Urinary bladder (tissue), 3 donors: ENCODE measurements at regions not wholly inside any gene's neighbourhood (a gene's known extent, or its start where the extent isn't known, plus 50 kb on each side); places are given as distances from the start of the nearest gene placed in this dataset.

Experiments used
- DNase-seq: peaks from one replicate; pipeline ENCODE4 v3.0.0-alpha.2; 2015; ENCODE audit errors: extremely low spot score
- H3K27ac ChIP-seq: one replicate; pipeline ENCODE4 v1.5.1; 2013; ENCODE audit warnings: low read depth, mild to moderate bottlenecking, moderate library complexity
- H3K36me3 ChIP-seq: one replicate; pipeline ENCODE4 v1.6.1; 2013; ENCODE audit warnings: mild to moderate bottlenecking, moderate library complexity; ENCODE audit not compliant: insufficient read depth
- H3K4me1 ChIP-seq: one replicate; pipeline ENCODE4 v1.6.1; 2013; ENCODE audit warnings: mild to moderate bottlenecking, moderate library complexity; ENCODE audit not compliant: insufficient read depth
- H3K4me3 ChIP-seq: one replicate; pipeline ENCODE4 v1.5.1; 2013; ENCODE audit warnings: low read depth, low read length
- WGBS: extraction: QIAGEN DNeasy Blood & Tissue Kit; methylation state at CpG from one replicate; pipeline ENCODE4 v1.1.7; 2013; 5-methylcytosine and 5-hydroxymethylcytosine counted together
- donor health status: healthy with polysubstance abuse.
- donor health status: healthy.

DNA sequence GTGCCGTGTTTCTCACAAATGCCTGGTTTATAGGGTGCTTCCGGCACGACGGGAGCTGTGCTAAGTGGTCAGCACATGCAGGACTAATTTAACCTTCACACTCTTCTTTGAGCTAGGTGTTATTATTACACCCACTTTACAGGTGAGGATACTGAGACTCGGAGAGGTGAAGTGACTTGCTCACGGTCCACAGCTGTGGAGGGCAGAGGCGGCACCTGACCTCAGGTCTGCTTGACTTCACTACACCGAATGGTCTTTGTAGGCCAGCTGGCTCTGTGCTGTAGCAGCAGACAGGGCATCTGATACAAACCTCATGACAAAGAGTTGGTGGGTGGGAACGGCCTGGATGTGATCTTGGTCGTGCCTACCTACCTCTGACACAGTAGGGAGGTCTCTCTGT is 102.0 kb upstream of the BOD1 start:
- no peaks in the 10 kb centered on the region for H3K36me3 ChIP-seq
- H3K4me3 ChIP-seq = no peak overlapping the region
- no peak overlapping the region for H3K27ac ChIP-seq
- no peak for DNase-seq
- WGBS = 74% methylated on average over 10 of the region's 10 CpGs
- H3K4me1 ChIP-seq = no peaks in the 10 kb centered on the region

DNA sequence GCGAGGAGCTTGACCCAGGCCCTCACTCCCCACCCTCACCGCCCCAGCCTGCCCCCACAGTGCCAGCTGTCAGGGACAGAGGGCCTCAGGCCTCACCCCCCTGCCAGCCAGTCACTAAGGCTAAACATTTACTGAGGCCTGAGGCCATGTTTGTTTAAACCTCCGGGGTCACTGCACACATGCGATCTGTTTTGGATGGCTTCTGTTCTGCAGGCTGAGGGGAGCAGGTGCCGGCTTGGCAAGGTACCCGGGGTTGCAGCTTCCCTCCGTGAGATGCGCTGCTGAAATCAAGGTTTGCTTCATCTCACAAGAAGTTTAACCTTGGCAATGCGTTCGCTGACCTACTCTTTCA is 103.3 kb upstream of the BOD1 start:
- no peak for DNase-seq
- 68% methylated on average over 10 of the region's 10 CpGs for WGBS

DNA sequence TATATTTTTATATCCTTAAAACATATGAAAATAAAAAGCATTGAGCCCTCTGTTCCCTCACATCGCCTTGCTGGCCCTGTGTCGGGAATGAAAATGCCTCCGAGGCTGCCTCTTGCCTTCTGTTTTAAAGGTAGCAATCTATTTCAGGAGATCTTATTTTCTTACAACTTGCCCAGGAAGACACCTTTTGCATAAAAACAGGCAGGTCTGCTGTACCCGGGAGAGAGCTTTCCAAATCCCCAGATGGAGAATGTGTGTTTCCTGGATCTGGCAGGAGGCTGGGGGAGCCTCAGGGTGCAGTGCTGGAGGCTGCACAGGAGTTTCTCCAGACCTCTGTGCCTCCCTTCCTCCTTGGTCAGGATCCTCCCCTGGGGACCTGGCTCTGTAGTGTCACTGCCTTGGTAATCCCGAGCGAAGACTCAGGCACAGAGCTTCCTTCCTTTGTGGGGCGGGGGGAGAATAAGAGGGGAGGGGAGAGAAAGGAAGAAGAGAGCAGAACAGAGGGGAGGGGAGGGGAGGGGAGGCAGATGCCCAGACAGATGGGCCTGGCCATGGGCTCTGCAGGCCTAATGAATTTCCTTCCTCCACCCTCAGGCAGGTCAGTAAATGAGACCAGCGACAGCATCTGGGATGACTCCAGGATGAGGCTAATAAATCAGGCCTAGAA is 104.0 kb upstream of the BOD1 start:
- Histone ChIP-seq H3K4me3 (no peak overlapping the region), H3K4me1 (no peaks in the 10 kb centered on the region), H3K36me3 (no peaks in the 10 kb centered on the region), H3K27ac (no peak overlapping the region)
- WGBS = 75% methylated on average over 8 of the region's 8 CpGs
- peak; percentile 55 for DNase-seq

More for the DNA sequence above, 103.3 kb upstream of the BOD1 start:
- Histone ChIP-seq H3K27ac (no peak overlapping the region), H3K36me3 (no peaks in the 10 kb centered on the region), H3K4me3 (no peak overlapping the region), H3K4me1 (no peaks in the 10 kb centered on the region)

DNA sequence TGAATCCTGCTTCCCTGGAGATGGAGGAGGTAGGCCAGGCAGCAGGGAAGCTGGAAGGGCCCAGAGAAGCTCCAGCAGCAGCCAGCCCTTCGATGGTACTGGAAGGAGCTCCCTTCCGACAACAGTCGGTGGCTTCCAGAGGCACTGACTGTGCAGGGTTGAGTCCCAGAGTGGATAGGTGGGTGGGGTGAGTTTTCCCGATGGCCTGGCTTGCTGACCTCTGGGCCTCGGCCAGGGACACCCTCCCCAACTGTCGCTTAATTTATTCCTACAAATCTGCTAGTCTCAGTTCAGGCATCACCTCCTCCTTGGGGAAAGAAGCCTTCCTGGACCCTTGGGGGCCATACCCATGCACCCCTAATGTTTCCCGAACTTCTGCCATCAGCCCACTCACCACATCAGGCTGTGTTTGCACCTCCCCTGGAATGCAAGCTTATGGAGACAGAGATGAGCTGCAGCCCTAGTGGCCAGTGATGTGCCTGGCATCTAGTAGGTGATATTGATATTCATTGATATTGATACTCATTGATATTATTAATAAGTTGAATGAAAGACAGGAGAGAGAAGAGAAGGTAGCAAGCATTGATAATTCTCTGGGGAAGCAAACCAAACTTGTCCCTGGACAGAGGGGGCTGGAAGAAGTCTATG is 104.6 kb upstream of the BOD1 start:
- no peak overlapping the region for H3K4me3 ChIP-seq
- H3K4me1 ChIP-seq = no peaks in the 10 kb centered on the region
- no peaks in the 10 kb centered on the region for H3K36me3 ChIP-seq
- 68% methylated on average over 7 of the region's 7 CpGs for WGBS
- no peak overlapping the region for H3K27ac ChIP-seq
- DNase-seq = no peak

DNA sequence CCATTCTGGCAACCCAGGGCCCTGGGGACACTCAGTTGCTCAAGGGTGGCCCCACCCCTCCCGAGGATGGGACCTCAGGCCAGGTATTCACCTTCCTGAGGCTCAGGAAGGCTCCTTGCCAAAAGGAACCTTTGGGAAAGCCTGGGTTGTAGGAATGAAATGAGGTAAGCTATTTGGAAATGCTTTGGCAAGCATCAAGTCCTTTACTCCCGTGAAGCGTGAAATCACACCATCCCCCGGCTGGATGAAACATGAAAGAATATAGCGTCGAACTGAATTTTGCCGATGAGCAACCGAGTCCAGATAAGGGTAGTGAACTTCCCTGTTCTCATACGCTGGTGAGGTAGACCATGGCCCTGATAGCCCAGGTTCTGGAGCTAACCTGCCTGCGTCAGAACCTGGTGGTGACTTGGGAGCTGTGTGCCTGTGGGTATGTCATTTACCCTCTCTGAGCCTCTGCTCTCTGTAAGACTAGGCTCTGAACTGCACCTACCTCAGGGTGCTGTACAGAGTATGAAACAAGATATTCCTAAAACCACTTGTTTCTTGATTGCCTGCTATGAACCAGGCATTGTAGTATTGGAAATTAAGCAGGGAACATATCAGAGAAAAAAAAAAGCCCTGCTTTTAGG is 105.3 kb upstream of the BOD1 start:
- Histone ChIP-seq H3K4me3 (no peak overlapping the region), H3K36me3 (no peaks in the 10 kb centered on the region), H3K4me1 (no peaks in the 10 kb centered on the region), H3K27ac (no peak overlapping the region)
- no peak for DNase-seq
- 80% methylated on average over 10 of the region's 10 CpGs for WGBS

DNA sequence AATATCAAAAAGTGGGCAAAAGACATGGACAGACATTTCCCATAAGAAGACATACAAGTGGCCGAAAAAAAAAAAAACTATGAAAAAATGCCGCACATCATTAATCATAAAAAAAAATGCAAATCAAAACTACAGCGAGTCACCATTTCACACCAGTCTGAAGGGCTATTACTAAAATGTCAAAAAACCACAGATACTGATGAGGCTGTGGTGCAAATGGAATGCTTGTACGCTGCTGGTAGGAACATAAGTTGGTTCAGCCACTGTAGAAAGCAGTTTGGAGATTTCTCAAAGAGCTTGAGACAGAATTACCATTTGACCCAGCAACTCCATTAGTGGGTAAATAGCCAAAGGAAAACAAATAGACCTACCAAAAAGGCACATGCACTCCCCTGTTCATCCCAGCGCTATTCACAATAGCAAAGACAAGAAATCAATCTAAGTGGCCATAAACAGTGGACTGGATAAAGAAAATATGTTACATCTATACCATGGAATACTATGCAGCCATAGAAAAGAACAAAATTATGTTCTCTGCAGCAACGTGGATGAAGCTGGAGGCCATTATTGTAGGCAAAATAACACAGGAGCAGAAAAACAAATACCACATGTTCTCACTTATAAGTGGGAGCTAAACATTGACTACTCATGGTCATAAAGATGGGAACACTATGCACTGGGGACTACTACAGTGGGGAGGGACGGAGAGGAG is 110.6 kb upstream of the BOD1 start:
- 89% methylated on average over 7 of the region's 7 CpGs for WGBS
- DNase-seq = no peak
- H3K4me3 ChIP-seq = no peak overlapping the region

DNA sequence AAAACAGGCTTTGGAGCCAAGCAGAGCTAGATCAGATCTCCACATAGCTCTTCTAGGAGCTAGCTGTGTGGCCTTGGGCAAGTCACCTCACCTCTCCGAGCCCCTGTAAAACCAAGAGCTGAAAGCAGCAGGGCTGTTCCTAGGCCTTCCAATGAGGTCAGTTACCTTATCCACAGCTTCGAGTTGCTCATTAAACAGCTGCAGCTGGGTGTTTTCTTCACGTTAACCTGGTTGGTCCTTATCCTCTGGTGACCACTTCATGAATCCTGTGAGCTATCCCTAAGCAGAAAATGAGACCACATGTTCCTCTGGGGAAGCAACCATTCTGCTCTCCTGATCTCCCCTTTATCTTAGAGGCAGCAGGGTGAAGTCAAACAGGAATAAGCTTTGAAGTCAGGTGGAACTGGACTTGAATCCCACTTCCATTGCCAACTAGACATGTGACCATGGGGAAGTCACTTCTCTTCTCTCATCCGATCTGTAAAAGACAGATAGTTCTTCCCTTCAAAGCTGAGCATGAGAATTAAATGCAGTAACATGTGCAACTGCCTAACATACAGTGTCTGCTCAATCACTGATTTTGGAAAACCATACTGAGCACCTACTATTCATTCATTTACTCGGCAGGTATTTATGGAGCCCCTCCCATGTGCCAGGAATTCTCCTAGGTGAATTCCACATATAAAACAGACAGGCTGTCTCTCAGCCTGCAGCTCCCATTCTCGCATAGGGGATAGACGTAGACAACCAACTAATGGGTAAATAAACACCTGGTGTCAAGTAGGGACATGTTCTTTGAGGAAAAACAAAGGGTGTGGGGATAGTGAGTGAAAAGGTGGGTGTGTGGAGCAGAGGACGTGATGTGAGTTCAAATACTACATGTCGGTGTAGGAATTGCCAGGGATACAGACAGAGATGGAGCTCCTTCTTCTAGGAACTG is 111.7 kb upstream of the BOD1 start:
- H3K27ac ChIP-seq = no peak overlapping the region
- H3K4me3 ChIP-seq = no peak overlapping the region
- no peaks in the 10 kb centered on the region for H3K36me3 ChIP-seq
- 69% methylated on average over 9 of the region's 9 CpGs for WGBS
- DNase-seq = no peak
- no peaks in the 10 kb centered on the region for H3K4me1 ChIP-seq

More for the DNA sequence above, 110.6 kb upstream of the BOD1 start:
- no peaks in the 10 kb centered on the region for H3K36me3 ChIP-seq
- no peaks in the 10 kb centered on the region for H3K4me1 ChIP-seq
- no peak overlapping the region for H3K27ac ChIP-seq

DNA sequence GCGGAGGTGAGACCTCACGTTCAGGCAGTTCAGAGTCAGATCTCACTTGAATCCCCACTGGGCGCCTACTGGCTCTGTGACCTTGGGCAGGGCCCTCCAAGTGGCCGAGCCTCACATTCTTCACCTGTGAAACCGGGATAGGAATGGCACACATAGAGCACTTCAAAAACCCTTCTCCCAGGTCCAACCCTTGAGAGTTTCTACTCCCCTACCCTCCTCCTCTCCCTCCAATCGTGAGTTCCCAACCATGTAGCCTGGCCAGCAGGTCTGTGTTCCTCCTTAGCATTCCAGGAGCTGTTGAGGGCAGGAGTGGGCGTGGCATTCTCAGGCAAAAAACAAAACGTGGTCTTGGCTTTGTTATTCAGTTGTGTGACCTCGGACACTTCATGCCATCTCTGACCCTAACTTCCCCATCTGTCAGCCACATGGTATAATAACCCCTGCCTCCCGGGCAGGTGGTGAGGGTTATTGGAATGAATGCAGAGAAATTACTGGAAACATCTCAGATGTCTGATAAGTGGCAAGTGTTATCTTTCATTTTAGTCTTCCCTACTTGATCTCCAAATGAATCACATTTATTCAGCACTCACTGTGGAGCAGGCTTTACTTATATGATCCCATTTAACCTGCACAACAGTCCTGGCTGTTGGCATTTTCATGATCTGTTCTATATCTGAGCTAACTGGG is 112.8 kb upstream of the BOD1 start:
- DNase-seq = no peak
- H3K4me3 ChIP-seq = no peak overlapping the region
- WGBS = 62% methylated on average over 10 of the region's 10 CpGs
- H3K4me1 ChIP-seq = no peaks in the 10 kb centered on the region
- no peaks in the 10 kb centered on the region for H3K36me3 ChIP-seq
- H3K27ac ChIP-seq = no peak overlapping the region

DNA sequence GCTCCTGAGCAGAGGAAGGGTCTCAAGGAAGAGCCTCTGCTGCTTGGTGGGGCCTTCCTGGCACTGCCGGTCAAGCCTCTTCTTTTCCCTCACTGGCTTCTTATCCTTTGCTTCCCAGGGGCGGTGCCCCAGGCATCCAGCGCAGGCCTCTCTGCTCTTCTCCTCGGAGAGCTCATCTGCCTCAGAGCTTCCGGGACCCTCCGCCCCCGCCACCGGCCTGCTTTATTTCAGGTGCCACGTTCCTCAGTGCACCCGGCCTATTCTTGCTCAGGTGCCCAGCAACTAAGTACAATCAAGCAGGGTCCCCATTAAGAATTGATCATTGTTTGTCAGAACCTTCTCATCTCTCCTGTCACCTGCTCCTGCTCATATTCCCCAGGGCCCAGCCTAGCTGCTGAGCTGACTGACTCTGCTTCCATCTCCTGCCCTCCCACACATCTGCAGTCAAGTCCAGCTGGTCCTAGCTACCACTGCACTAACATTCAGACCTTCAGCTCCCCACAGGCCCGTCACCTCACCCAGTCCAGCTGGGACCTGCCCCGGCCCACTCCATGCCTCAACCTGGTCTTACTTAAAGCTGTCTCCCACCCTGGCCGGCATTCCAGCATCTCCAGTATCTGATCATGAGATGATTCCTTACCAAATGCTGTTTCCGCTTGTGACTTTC is 114.3 kb upstream of the BOD1 start:
- no peak for DNase-seq
- H3K4me3 ChIP-seq = no peak overlapping the region
- H3K27ac ChIP-seq = no peak overlapping the region
- WGBS = 89% methylated on average over 14 of the region's 14 CpGs
- no peaks in the 10 kb centered on the region for H3K36me3 ChIP-seq
- no peaks in the 10 kb centered on the region for H3K4me1 ChIP-seq

DNA sequence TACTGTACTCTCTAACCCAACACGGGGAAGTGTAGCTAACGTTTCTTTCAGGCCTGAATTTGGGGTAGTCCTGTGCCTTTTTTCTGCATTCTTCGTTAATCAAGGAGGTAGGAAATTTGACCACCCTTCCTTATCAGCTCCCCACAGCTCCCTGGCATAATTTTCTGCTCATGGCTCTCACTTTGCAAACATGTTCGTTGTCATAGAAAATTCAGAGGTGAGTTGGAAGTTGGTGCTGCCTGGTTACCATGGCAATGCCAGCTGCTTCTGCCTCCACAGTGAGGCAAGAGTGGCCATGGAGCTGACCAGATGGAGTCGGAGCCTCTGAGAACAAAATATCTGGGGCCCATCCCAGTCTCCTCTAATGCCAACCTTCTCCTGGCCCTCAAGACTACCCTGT is 116.6 kb upstream of the BOD1 start:
- Histone ChIP-seq H3K36me3 (no peaks in the 10 kb centered on the region), H3K4me1 (no peaks in the 10 kb centered on the region), H3K4me3 (no peak overlapping the region), H3K27ac (no peak overlapping the region)
- DNase-seq = no peak
- 74% methylated on average over 5 of the region's 5 CpGs for WGBS

DNA sequence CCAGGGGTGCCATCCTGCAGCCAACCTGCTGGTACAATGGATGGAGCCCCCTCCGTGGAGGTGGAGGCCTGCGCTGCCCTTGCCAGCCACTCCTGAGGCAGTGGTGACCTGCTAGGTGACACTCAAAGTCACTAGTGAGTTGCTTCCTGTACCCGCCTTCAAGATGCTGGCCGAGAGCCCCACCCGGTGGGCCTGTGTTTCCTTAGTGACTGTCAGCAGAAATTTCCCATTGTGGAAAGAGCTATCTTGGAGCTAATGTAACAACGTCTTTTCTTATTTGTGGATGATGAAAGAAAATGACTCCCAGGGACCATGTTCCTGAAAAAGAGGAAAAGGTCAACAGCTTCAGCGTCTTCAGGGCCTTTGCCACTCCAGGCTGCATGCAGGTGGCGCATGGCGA is 117.0 kb upstream of the BOD1 start:
- WGBS = 84% methylated on average over 9 of the region's 9 CpGs
- no peak for DNase-seq
- Histone ChIP-seq H3K36me3 (no peaks in the 10 kb centered on the region), H3K4me1 (no peaks in the 10 kb centered on the region), H3K4me3 (no peak overlapping the region), H3K27ac (no peak overlapping the region)

DNA sequence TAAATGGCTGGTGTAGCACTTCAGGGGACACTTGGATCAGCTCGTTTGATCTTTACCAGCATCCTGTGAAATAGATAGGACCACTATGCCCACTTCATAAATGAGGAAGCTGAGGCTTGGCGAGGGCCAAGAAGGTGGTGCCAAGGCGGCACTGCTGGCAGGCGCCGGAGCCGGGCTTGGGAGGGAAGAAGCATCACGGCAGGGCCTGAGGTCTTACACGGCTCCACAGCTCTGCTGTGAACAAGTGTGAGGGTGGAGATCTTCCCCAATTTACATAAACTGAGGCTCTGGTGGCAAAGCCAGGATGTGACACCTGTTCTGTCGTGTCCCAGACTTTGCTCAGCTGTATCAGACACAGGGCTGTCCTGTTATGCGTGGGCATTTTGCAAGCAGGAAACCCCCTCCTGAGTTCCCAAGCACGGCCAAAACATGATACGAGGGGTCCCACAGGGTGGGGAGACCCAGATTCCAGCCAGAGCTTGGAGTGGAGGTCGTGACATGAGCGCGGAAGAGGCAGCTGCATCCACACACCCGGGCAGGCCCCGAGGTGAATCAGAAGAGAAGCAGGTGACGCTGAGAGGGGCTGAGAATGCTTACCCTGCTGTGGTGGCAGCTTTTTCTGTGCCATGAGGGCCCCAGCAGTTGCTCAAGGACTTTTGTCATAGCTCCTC is 117.5 kb upstream of the BOD1 start:
- Histone ChIP-seq H3K36me3 (no peaks in the 10 kb centered on the region), H3K27ac (no peak overlapping the region), H3K4me3 (no peak overlapping the region), H3K4me1 (no peaks in the 10 kb centered on the region)
- WGBS = 80% methylated on average over 18 of the region's 18 CpGs
- no peak for DNase-seq
